ENCODE measurements at regions not wholly inside any gene's neighbourhood (a gene's known extent, or its start where the extent isn't known, plus 50 kb on each side); places are given as distances from the start of the nearest gene placed in this dataset.

- H3K4me3 ChIP-seq (ENCODE audit: low read depth, low read length) = no peak overlapping the region
- TF ChIP-seq CTCF (IDR thresholded peaks at IDR 0.05; ENCODE audit: low read depth, low read length) = no peak
- in situ Hi-C loops (cut with HindIII; ENCODE audit: low sequenced_read_pairs) = no loop called here
- DNase-seq (ENCODE audit: low read depth, low spot score) = no peak
Observed at GRCh38 chr2:207422380-207422779, 107.4 kb upstream of the CREB1 start.

GRCh38 chr2:207423886-207424285 lies 105.9 kb upstream of the CREB1 start:
- in situ Hi-C loops (cut with HindIII; ENCODE audit: low sequenced_read_pairs) = no loop called here
- H3K4me3 ChIP-seq (ENCODE audit: low read depth, low read length) = no peak overlapping the region
- no peak for TF ChIP-seq CTCF (IDR thresholded peaks at IDR 0.05; ENCODE audit: low read depth, low read length)
- DNase-seq (ENCODE audit: low read depth, low spot score) = peak; percentile 96

GRCh38 chr2:207427986-207428385 lies 101.8 kb upstream of the CREB1 start:
- in situ Hi-C loops (cut with HindIII; ENCODE audit: low sequenced_read_pairs) = no loop called here
- H3K4me3 ChIP-seq (ENCODE audit: low read depth, low read length) = no peak overlapping the region
- no peak for DNase-seq (ENCODE audit: low read depth, low spot score)
- TF ChIP-seq CTCF (IDR thresholded peaks at IDR 0.05; ENCODE audit: low read depth, low read length) = no peak

- in situ Hi-C loops (cut with HindIII; ENCODE audit: low sequenced_read_pairs) = no loop called here
- no peak for TF ChIP-seq CTCF (IDR thresholded peaks at IDR 0.05; ENCODE audit: low read depth, low read length)
- no peak for DNase-seq (ENCODE audit: low read depth, low spot score)
- no peak overlapping the region for H3K4me3 ChIP-seq (ENCODE audit: low read depth, low read length)
Observed at GRCh38 chr2:207428573-207428972, 101.2 kb upstream of the CREB1 start.

GRCh38 chr2:207432453-207432852 lies 97.3 kb upstream of the CREB1 start:
- DNase-seq (ENCODE audit: low read depth, low spot score) = peak; percentile 55
- TF ChIP-seq CTCF (IDR thresholded peaks at IDR 0.05; ENCODE audit: low read depth, low read length) = no peak
- in situ Hi-C loops (cut with HindIII; ENCODE audit: low sequenced_read_pairs) = no loop called here
- H3K4me3 ChIP-seq (ENCODE audit: low read depth, low read length) = no peak overlapping the region

GRCh38 chr2:207434306-207434705 lies 95.5 kb upstream of the CREB1 start:
- no peak for TF ChIP-seq CTCF (IDR thresholded peaks at IDR 0.05; ENCODE audit: low read depth, low read length)
- no peak for DNase-seq (ENCODE audit: low read depth, low spot score)
- in situ Hi-C loops (cut with HindIII; ENCODE audit: low sequenced_read_pairs) = no loop called here
- no peak overlapping the region for H3K4me3 ChIP-seq (ENCODE audit: low read depth, low read length)

GRCh38 chr2:207434899-207435465 lies 94.8 kb upstream of the CREB1 start:
- no peak for DNase-seq (ENCODE audit: low read depth, low spot score)
- in situ Hi-C loops (cut with HindIII; ENCODE audit: low sequenced_read_pairs) = no loop called here
- H3K4me3 ChIP-seq (ENCODE audit: low read depth, low read length) = no peak overlapping the region
- TF ChIP-seq CTCF (IDR thresholded peaks at IDR 0.05; ENCODE audit: low read depth, low read length) = no peak

Measured in astrocyte of the spinal cord (primary cell).